ENCODE measurements at regions not wholly inside any gene's neighbourhood (a gene's known extent, or its start where the extent isn't known, plus 50 kb on each side); places are given as distances from the start of the nearest gene placed in this dataset.

- TF ChIP-seq, protein P1, sequence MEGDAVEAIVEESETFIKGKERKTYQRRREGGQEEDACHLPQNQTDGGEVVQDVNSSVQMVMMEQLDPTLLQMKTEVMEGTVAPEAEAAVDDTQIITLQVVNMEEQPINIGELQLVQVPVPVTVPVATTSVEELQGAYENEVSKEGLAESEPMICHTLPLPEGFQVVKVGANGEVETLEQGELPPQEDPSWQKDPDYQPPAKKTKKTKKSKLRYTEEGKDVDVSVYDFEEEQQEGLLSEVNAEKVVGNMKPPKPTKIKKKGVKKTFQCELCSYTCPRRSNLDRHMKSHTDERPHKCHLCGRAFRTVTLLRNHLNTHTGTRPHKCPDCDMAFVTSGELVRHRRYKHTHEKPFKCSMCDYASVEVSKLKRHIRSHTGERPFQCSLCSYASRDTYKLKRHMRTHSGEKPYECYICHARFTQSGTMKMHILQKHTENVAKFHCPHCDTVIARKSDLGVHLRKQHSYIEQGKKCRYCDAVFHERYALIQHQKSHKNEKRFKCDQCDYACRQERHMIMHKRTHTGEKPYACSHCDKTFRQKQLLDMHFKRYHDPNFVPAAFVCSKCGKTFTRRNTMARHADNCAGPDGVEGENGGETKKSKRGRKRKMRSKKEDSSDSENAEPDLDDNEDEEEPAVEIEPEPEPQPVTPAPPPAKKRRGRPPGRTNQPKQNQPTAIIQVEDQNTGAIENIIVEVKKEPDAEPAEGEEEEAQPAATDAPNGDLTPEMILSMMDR (IDR thresholded peaks at IDR 0.05; ENCODE audit: insufficient read depth, low read depth, low read length), result no peak
- TF ChIP-seq EZH2 (IDR thresholded peaks at IDR 0.05; ENCODE audit: insufficient read depth, low read length), result no peak
Measured at GRCh38 chrX:28042826-28043564, 61.7 kb upstream of the DCAF8L1 start.
